Stimulated activated naive B cell treated with anti-CD40 and anti-IgM and Interleukin-4, amounts not matched to agents 10 μg/mL and 1 μg/mL and 100 μg/mL, for 72 hours (primary cell): ENCODE measurements at regions not wholly inside any gene's neighbourhood (a gene's known extent, or its start where the extent isn't known, plus 50 kb on each side); places are given as distances from the start of the nearest gene placed in this dataset.
"Not testable (repeated sequence)": the region's sequence is repeated elsewhere in the genome, so short reads cannot be mapped to it uniquely, and the experiment has no call there.

ENCODE experiments used
- ATAC-seq, 2 donors: fragments of 150-1000 bp; cut with Tn5 transposase; replicated peaks; 2 replicates each; pipeline ENCODE4 v1.10.0; 2021; ENCODE audit warnings: moderate library complexity in 1 of 2
- DNase-seq: peaks from one replicate; pipeline ENCODE4 v3.0.0; 2021
- H3K27ac Mint-ChIP-seq: one replicate; pipeline ENCODE4 v1.8.0; 2022; ENCODE audit warnings: mild to moderate bottlenecking, mixed read lengths
- H3K27me3 Mint-ChIP-seq, 2 donors: one replicate each; pipeline ENCODE4 v1.8.0; 2022; ENCODE audit warnings: mixed read lengths in 2 of 2
- H3K36me3 Mint-ChIP-seq, 2 donors: one replicate each; pipeline ENCODE4 v1.8.0; 2022; ENCODE audit warnings: mixed read lengths in 2 of 2, mild to moderate bottlenecking in 1 of 2
- H3K4me1 Mint-ChIP-seq, 2 donors: one replicate each; pipeline ENCODE4 v1.8.0; 2022; ENCODE audit warnings: mixed read lengths in 2 of 2, mild to moderate bottlenecking in 1 of 2
- H3K4me3 Mint-ChIP-seq, 2 donors: one replicate each; pipeline ENCODE4 v1.8.0; 2022; ENCODE audit warnings: mild to moderate bottlenecking in 2 of 2, mixed read lengths in 2 of 2, moderate library complexity in 1 of 2
- H3K9me3 Mint-ChIP-seq, 2 donors: one replicate each; pipeline ENCODE4 v1.8.0; 2022; ENCODE audit warnings: mixed read lengths in 2 of 2, mild to moderate bottlenecking in 1 of 2

DNA sequence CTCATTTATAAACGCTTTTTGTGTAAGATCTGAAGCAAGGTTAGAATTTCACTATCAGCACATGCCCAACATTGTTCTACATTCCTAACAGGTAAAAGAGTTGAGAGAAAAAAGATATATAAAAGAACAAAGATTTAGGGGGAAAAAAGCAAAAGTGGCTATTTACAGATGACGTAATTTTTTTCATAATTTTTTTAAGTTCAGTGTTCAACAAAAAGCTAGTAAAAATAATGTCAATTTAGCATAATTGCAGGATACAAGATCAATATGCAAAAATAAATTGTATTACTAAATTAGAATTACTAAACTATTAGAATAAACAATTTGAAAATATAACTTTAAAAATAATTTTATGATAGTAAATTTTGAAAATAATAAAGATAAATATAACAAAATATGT is 405.0 kb downstream of the SEMA3D start:
- peaks cover 0 to 3% of the 10 kb centered on the region in 2 donors for H3K9me3 Mint-ChIP-seq
- ATAC-seq (no peak), DNase-seq (no peak)
- H3K36me3 Mint-ChIP-seq = no peaks in the 10 kb centered on the region
- no peak overlapping the region for H3K4me3 Mint-ChIP-seq
- no peaks in the 10 kb centered on the region for H3K27me3 Mint-ChIP-seq
- H3K4me1 Mint-ChIP-seq = no peaks in the 10 kb centered on the region
- H3K27ac Mint-ChIP-seq = no peak overlapping the region

DNA sequence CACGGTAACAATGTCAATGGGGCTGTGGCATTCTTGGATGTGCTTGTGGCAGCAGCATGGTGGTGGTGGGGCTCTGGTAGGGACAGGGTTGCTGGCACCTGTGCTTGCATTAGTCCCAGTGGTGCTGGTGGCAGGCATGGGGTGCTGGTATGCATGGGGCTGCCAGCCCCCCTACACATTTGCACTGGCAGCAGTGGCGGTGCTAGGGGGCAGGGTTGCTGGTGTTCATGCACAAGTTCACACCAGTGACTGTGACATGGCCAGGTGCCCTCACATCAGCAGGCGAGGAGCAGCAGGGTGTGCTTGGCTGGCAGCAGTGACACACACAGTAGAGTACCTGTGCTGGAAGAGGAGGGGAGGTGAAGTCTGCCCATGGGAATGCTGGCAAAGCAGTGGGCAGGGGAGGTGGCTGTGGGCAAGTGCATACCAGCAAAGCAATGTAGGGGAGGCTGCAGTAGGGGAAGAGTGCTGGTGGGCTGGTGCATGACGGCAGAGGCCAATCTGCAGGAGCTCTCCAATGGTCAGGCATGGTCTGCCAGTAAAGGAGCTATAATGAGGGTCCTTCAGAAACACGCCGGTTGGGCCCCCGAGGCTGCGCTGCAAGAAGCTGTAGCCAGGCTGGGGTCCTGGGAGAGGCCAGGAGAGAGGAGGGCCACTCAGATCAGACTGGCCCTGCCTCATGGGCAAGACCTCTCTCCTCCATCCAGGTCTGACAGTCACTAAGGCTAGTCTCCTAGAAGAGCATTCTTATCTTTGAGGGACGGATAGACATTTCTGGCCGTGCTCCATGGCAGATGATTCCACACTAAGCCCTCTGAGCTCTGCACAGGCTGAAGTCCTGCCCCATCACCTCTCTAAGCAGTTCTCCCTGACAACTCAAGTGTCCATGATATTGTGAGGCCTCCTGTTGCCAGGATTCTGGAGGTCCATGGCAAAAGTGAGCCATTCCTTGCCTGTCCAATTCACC is 406.4 kb downstream of the SEMA3D start:
- peaks cover 0 to 3% of the 10 kb centered on the region in 2 donors for H3K9me3 Mint-ChIP-seq
- no peaks in the 10 kb centered on the region for H3K27me3 Mint-ChIP-seq
- H3K4me3 Mint-ChIP-seq = no peak overlapping the region
- DNase-seq (no peak), ATAC-seq (peak in 1 of 2 donors; percentile 31)
- no peaks in the 10 kb centered on the region for H3K4me1 Mint-ChIP-seq
- H3K27ac Mint-ChIP-seq = no peak overlapping the region
- H3K36me3 Mint-ChIP-seq = no peaks in the 10 kb centered on the region

DNA sequence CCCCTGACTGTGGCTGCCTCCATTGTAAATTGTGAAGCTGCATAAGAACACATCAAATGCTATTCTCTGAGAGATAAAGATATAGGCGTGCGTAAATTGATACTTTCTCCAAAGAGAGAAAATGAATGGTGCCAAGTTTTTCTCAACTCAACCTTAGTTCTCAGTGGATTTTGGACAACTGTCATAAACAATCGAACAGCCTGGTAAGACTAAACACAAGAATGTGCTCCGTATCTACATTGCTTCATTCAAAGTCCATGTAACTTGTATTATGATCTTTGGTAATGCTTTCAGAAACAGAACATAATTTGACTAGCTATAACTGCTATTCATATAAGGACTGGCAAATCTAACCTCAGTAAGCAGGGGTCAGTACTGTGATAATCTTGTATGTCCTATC is 429.1 kb downstream of the SEMA3D start:
- H3K4me3 Mint-ChIP-seq = no peak overlapping the region
- H3K4me1 Mint-ChIP-seq = no peaks in the 10 kb centered on the region
- H3K36me3 Mint-ChIP-seq = no peaks in the 10 kb centered on the region
- no peaks in the 10 kb centered on the region for H3K27me3 Mint-ChIP-seq
- no peaks in the 10 kb centered on the region for H3K9me3 Mint-ChIP-seq
- DNase-seq (no peak), ATAC-seq (no peak)
- H3K27ac Mint-ChIP-seq = no peak overlapping the region

DNA sequence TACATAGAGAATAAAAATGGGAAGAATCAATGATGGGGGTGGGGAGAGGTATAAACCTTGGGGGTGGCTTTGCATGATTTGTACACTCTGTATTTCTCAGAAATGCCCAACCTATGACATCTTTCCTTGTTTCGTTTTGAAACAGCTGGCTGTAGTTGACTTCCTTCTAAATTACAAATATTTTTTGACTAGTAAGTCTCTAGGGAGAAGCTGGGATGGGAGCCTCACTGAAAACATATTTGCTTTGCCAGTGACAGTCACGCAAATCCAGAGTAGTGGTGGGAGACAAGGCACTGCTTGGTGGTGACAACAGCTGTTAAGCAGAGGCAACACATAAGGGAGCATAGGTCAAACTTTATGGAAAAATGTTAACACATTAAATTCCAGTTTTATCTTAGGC is 440.5 kb downstream of the SEMA3D start:
- peak; percentile 61 to 65 for ATAC-seq
- H3K4me1 Mint-ChIP-seq = no peaks in the 10 kb centered on the region
- no peak overlapping the region for H3K4me3 Mint-ChIP-seq
- no peak for DNase-seq
- H3K36me3 Mint-ChIP-seq = no peaks in the 10 kb centered on the region
- no peak overlapping the region for H3K27ac Mint-ChIP-seq
- H3K27me3 Mint-ChIP-seq = no peaks in the 10 kb centered on the region
- no peaks in the 10 kb centered on the region for H3K9me3 Mint-ChIP-seq

DNA sequence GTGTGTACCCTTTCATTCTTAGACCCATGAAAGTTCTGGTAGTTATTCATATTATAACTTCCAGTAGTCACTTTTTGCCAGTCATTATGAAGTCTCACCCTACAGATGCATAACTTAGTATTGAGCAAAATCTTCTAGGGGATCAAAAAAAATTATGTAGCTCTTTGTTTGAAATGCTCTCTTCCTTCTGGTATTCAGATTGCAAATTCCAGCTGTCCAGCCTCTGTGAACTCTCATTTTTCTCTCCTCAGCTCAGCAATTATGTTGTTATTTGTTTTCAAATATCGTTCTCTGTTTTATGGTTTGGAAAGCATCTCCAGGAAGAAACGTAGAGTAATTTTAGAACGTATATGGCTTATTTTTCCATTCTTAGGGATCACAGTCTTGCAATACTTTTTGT is 442.5 kb downstream of the SEMA3D start:
- H3K27ac Mint-ChIP-seq = no peak overlapping the region
- no peak overlapping the region for H3K4me3 Mint-ChIP-seq
- H3K9me3 Mint-ChIP-seq = no peaks in the 10 kb centered on the region
- ATAC-seq (no peak), DNase-seq (no peak)
- no peaks in the 10 kb centered on the region for H3K4me1 Mint-ChIP-seq
- no peaks in the 10 kb centered on the region for H3K27me3 Mint-ChIP-seq
- H3K36me3 Mint-ChIP-seq = no peaks in the 10 kb centered on the region

DNA sequence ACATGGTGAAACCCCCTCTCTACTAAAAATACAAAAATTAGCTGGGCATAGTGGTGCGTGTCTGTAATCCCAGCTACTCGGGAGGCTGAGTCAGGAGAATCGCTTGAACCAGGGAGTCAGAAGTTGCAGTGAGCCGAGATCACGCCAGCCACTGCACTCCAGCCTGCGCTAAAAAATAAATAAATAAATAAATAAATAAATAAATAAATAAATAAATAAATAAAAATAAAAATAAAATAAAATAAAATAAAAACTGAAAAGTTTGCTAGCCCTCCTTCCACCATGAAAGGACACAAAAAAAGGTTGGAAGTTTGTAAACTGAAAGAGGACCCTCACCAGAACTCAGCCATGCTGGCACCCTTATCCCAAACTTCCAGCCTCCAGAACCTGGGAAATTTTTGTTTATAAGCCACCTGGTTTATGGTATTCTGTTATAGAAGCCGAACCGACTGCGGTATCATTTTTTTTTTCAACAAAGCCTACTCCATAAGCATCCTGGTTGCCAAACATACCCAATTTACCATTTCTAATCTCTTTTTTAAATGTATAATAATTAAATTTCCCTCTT is 448.2 kb downstream of the SEMA3D start:
- Mint-ChIP-seq H3K27me3 (no peaks in the 10 kb centered on the region), H3K4me1 (no peaks in the 10 kb centered on the region), H3K27ac (no peak overlapping the region), H3K4me3 (no peak overlapping the region), H3K9me3 (peaks cover 0 to 2% of the 10 kb centered on the region in 2 donors), H3K36me3 (no peaks in the 10 kb centered on the region)
- ATAC-seq (no peak), DNase-seq (no peak)

DNA sequence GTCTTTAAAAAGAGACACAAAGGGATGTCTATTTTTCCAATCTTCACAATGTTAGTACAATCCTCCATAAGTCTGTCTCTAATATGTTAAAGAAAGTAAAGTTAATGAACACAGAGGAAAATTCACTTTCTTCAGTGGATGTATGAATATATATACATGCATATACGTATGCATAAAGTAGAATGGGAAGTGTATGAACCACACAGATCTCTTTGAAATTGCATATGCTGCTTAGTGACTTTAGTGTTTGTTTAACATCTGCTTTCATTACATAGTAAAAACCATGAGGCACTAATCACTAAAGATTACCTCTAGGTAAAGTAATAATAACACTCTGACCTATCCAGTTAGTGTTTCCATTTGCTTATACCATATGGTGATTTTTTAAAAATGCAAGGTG is 451.2 kb downstream of the SEMA3D start:
- Mint-ChIP-seq H3K4me3 (no peak overlapping the region), H3K27ac (no peak overlapping the region), H3K27me3 (no peaks in the 10 kb centered on the region), H3K36me3 (no peaks in the 10 kb centered on the region), H3K9me3 (peaks cover 6 to 10% of the 10 kb centered on the region in 2 donors), H3K4me1 (no peaks in the 10 kb centered on the region)
- ATAC-seq (no peak), DNase-seq (no peak)

DNA sequence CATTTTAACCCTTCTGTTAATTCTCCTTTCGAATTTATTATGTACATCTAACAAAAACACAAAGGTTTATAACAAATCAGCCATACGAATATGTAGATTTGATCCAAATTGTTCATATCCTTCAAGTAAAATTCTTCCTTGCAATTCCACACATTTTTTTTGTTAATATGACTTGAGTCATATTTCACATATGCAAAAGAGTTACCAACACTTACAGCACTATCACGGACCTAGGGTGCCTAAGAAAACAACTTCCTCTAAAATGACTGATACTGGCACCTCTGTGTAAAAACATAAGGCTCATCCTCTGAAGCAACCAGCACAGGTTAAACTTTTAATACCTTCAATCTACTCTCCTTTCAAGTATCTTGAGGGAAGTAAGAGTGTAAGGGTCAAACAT is 451.8 kb downstream of the SEMA3D start:
- H3K4me1 Mint-ChIP-seq = no peaks in the 10 kb centered on the region
- H3K4me3 Mint-ChIP-seq = no peak overlapping the region
- ATAC-seq (no peak), DNase-seq (no peak)
- H3K36me3 Mint-ChIP-seq = no peaks in the 10 kb centered on the region
- H3K27me3 Mint-ChIP-seq = no peaks in the 10 kb centered on the region
- no peak overlapping the region for H3K27ac Mint-ChIP-seq
- H3K9me3 Mint-ChIP-seq = peaks cover 6 to 10% of the 10 kb centered on the region in 2 donors

DNA sequence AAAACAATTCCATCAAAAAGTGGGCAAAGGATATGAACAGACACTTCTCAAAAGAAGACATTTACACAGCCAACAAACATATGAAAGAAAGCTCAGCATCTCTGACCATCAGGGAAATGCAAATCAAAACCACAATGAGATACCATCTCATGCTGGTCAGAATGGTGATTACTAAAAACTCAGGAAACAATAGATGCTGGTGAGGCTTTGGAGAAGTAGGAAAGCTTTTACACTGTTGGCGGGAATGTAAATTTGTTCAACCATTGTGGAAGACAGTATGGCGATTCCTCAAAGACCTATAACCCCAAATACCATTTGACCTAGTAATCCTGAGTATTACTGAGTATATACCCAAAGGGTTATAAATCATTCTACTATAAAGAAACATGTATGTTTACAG is 452.9 kb downstream of the SEMA3D start:
- not testable (repeated sequence) for H3K4me1 Mint-ChIP-seq, DNase-seq, ATAC-seq, H3K36me3 Mint-ChIP-seq, H3K27ac Mint-ChIP-seq, H3K27me3 Mint-ChIP-seq, H3K4me3 Mint-ChIP-seq
- peaks cover 6 to 10% of the 10 kb centered on the region in 2 donors for H3K9me3 Mint-ChIP-seq

DNA sequence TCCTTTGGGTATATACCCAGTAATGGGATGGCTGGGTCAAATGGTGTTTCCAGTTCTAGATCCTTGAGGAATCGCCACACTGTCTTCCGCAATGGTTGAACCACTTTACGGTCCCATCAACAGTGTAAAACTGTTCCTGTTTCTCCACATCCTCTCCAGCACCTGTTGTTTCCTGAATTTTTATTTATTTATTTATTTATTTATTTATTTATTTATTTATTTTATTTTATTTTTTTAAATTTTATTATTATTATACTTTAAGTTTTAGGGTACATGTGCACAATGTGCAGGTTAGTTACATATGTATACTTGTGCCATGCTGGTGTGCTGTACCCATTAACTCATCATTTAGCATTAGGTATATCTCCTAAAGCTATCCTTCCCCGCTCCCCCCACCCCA is 456.0 kb downstream of the SEMA3D start:
- not testable (repeated sequence) for DNase-seq, H3K4me1 Mint-ChIP-seq, ATAC-seq, H3K27ac Mint-ChIP-seq, H3K36me3 Mint-ChIP-seq, H3K27me3 Mint-ChIP-seq, H3K4me3 Mint-ChIP-seq
- peaks cover 9 to 10% of the 10 kb centered on the region in 2 donors for H3K9me3 Mint-ChIP-seq

DNA sequence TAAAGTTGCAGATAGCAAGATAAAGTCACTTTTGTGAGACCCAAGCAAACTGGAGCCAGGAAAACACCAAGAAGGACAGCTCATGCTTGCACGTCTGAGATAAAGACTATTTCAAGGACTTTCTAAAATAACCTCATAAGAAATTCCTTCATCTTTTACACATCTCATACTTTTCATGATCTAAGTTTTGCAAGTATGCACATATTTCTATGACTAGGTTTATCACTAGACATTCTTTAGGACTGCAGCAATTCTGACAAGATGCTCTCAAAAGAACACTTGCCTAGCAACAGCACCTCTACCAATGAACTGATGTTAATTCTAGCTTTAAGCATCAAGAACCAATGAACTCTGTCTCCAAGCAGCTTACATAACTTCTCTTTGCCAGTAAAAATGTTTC is 457.6 kb downstream of the SEMA3D start:
- no peaks in the 10 kb centered on the region for H3K27me3 Mint-ChIP-seq
- H3K27ac Mint-ChIP-seq = no peak overlapping the region
- DNase-seq = no peak
- H3K4me3 Mint-ChIP-seq = no peak overlapping the region
- H3K36me3 Mint-ChIP-seq = no peaks in the 10 kb centered on the region
- peaks cover 7 to 10% of the 10 kb centered on the region in 2 donors for H3K9me3 Mint-ChIP-seq
- no peaks in the 10 kb centered on the region for H3K4me1 Mint-ChIP-seq
- no peak for ATAC-seq

DNA sequence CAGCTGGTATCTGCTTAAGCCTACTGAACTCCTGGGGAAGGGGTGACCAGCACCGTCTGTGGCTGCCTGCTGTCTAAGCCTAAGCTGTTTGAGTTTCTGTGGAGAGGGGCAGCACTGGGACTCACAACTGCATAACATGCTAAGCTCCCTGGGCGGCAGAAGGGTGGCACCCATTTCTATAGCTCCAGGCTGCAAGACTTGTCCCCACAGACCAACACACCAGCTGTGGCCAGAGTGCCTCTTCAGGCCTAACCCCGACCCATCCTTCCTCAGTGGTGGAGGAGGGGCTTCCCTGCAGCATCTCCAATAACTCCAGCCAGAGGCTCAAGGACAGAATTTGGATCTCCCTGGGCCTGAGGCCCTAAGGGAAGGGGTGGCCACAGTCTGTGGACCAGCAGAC is 464.1 kb downstream of the SEMA3D start:
- DNase-seq (no peak), ATAC-seq (no peak)
- Mint-ChIP-seq H3K4me3 (no peak overlapping the region), H3K27me3 (no peaks in the 10 kb centered on the region), H3K4me1 (no peaks in the 10 kb centered on the region), H3K9me3 (peaks cover 0 to 3% of the 10 kb centered on the region in 2 donors), H3K27ac (no peak overlapping the region), H3K36me3 (no peaks in the 10 kb centered on the region)

DNA sequence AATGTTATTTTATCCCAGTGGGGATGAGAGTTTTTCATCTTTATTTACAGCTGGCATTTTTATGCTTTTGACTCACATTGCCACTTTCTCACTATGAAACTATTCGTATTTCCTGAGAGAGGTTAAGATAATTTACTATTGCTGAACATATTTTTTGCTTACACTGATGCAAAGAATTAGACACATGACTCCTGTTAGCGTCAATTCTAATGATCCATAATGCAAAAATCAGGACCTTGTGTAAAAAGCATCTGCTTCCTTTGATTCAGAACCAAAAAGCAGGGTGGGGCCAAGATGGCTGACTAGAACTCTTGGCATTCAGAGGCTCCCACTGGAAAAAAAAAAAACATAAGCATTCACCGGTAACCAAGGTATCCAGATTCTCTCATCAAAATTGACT is 464.8 kb downstream of the SEMA3D start:
- no peak overlapping the region for H3K27ac Mint-ChIP-seq
- DNase-seq (no peak), ATAC-seq (no peak)
- peaks cover 0 to 3% of the 10 kb centered on the region in 2 donors for H3K9me3 Mint-ChIP-seq
- no peaks in the 10 kb centered on the region for H3K4me1 Mint-ChIP-seq
- H3K4me3 Mint-ChIP-seq = no peak overlapping the region
- H3K27me3 Mint-ChIP-seq = no peaks in the 10 kb centered on the region
- no peaks in the 10 kb centered on the region for H3K36me3 Mint-ChIP-seq

DNA sequence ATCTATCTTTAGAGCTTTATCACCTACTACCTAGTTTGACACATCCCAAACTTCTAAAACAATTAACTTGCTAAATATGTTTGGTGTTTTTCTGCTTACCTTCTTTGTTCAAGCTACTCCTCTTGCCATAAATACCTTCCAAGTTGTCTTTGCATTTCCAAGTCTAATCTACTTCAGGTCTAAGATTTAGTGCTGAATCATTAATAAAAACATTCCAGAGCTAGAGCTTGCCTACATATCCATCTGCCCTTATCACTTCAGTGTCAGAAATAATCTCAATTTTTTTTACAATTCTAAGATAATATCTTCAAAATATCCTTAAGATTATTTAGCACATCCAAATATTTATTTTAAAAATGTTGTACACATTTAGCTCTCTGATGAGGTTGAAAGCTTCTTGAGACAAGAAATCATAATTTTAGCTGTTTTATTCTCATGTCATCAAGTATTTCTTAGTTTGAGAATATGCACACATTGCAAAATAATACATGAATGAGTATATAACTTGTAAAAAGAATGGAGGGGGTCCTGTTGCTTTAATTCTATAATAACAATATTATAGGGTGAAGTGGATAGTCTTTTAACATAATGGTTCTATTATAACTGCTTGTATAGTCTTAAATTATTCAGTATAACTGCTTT is 466.3 kb downstream of the SEMA3D start:
- no peak for DNase-seq
- no peak for ATAC-seq
- no peak overlapping the region for H3K4me3 Mint-ChIP-seq
- H3K27me3 Mint-ChIP-seq = no peaks in the 10 kb centered on the region
- H3K4me1 Mint-ChIP-seq = no peaks in the 10 kb centered on the region
- no peak overlapping the region for H3K27ac Mint-ChIP-seq
- no peaks in the 10 kb centered on the region for H3K9me3 Mint-ChIP-seq
- no peaks in the 10 kb centered on the region for H3K36me3 Mint-ChIP-seq

DNA sequence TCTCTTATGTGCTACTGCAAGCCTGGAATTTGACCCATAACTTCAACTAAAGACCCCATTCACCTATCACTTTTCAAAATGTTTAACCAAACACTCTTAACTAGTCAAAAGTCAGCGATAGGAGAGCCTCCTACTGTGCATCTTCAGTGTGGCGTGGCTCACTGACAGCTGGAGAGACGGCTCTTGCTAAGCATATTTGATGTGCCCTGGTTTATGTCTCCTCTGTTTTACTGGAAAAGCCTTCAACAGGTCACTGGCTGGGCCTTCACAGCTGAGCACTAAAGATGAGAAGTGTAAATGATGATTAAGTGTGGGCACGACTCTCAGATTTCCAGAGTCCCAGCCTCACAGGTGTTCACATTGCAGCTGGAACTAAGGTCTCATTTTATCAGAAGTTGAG is 472.1 kb downstream of the SEMA3D start:
- DNase-seq (no peak), ATAC-seq (no peak)
- no peak overlapping the region for H3K27ac Mint-ChIP-seq
- no peaks in the 10 kb centered on the region for H3K36me3 Mint-ChIP-seq
- no peak overlapping the region for H3K4me3 Mint-ChIP-seq
- no peaks in the 10 kb centered on the region for H3K27me3 Mint-ChIP-seq
- no peaks in the 10 kb centered on the region for H3K4me1 Mint-ChIP-seq
- H3K9me3 Mint-ChIP-seq = no peaks in the 10 kb centered on the region
